Parathyroid adenoma (tissue), 2 donors: ENCODE measurements at regions not wholly inside any gene's neighbourhood (a gene's known extent, or its start where the extent isn't known, plus 50 kb on each side); places are given as distances from the start of the nearest gene placed in this dataset.

Source experiments
- H2AFZ ChIP-seq: fragments of 300-600 bp; sonication (generic); one replicate; pipeline ENCODE4 v1.7.0; 2017; ENCODE audit warnings: antibody characterized with exemption, mild to moderate bottlenecking
- H3K27ac ChIP-seq: fragments of 300-600 bp; sonication (generic); one replicate; pipeline ENCODE4 v1.7.0; 2017
- H3K27me3 ChIP-seq: fragments of 300-600 bp; sonication (generic); one replicate; pipeline ENCODE4 v1.7.0; 2017; ENCODE audit warnings: low read length; ENCODE audit not compliant: control insufficient read depth, insufficient read depth
- H3K36me3 ChIP-seq: fragments of 300-600 bp; sonication (generic); one replicate; pipeline ENCODE4 v1.7.0; 2017; ENCODE audit warnings: low read length; ENCODE audit not compliant: control insufficient read depth, insufficient read depth
- H3K4me1 ChIP-seq: fragments of 300-600 bp; sonication (generic); one replicate; pipeline ENCODE4 v1.7.0; 2017; ENCODE audit warnings: control low read depth
- H3K4me2 ChIP-seq: fragments of 300-600 bp; sonication (generic); one replicate; pipeline ENCODE4 v1.7.0; 2017; ENCODE audit warnings: low read length
- H3K4me3 ChIP-seq: fragments of 300-600 bp; sonication (generic); one replicate; pipeline ENCODE4 v1.7.0; 2017; ENCODE audit warnings: low read depth, low read length
- H3K79me2 ChIP-seq: fragments of 300-600 bp; sonication (generic); one replicate; pipeline ENCODE4 v1.7.0; 2017; ENCODE audit warnings: control low read depth
- H3K9ac ChIP-seq: fragments of 300-600 bp; sonication (generic); one replicate; pipeline ENCODE4 v1.7.0; 2017; ENCODE audit warnings: mild to moderate bottlenecking
- H3K9me3 ChIP-seq: fragments of 300-600 bp; sonication (generic); one replicate; pipeline ENCODE4 v1.7.0; 2017; ENCODE audit warnings: low read length; ENCODE audit not compliant: control insufficient read depth
- TF ChIP-seq, protein P1 (sequence below): fragments of 300-600 bp; sonication (generic); IDR thresholded peaks from one replicate; pipeline ENCODE4 v1.7.0; 2017; ENCODE audit warnings: antibody characterized with exemption, mild to moderate bottlenecking
- donor health status: primary hyperparathyroidism.

DNA sequence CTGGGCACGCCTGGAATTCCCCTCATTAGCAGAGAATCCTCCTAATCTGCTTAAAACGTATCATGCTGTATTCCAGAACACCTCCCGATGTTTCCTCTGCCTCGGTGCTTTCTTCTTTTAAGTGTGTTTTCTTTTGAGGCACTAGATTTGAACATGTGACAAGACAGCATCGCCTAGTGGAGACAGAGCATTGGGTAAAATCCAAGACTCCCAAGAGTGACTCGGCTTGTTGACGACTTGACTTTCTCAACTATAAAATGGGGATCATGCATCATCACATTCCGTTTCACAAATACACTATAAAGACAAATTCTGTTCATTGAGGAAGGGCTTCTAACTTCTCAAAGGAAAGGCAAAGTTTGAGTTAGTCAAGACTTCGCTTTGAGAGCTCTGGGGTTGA, 105.6 kb upstream of the RNF32 start:
- no peak overlapping the region for H3K4me3 ChIP-seq
- no peaks in the 10 kb centered on the region for H3K4me1 ChIP-seq
- H3K79me2 ChIP-seq = no peaks in the 10 kb centered on the region
- no peaks in the 10 kb centered on the region for H3K27me3 ChIP-seq
- no peak overlapping the region for H2AFZ ChIP-seq
- no peak overlapping the region for H3K9ac ChIP-seq
- H3K36me3 ChIP-seq = no peaks in the 10 kb centered on the region
- H3K4me2 ChIP-seq = no peak overlapping the region
- H3K9me3 ChIP-seq = no peaks in the 10 kb centered on the region
- no peak overlapping the region for H3K27ac ChIP-seq
- TF ChIP-seq, protein P1, sequence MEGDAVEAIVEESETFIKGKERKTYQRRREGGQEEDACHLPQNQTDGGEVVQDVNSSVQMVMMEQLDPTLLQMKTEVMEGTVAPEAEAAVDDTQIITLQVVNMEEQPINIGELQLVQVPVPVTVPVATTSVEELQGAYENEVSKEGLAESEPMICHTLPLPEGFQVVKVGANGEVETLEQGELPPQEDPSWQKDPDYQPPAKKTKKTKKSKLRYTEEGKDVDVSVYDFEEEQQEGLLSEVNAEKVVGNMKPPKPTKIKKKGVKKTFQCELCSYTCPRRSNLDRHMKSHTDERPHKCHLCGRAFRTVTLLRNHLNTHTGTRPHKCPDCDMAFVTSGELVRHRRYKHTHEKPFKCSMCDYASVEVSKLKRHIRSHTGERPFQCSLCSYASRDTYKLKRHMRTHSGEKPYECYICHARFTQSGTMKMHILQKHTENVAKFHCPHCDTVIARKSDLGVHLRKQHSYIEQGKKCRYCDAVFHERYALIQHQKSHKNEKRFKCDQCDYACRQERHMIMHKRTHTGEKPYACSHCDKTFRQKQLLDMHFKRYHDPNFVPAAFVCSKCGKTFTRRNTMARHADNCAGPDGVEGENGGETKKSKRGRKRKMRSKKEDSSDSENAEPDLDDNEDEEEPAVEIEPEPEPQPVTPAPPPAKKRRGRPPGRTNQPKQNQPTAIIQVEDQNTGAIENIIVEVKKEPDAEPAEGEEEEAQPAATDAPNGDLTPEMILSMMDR = no peak

DNA sequence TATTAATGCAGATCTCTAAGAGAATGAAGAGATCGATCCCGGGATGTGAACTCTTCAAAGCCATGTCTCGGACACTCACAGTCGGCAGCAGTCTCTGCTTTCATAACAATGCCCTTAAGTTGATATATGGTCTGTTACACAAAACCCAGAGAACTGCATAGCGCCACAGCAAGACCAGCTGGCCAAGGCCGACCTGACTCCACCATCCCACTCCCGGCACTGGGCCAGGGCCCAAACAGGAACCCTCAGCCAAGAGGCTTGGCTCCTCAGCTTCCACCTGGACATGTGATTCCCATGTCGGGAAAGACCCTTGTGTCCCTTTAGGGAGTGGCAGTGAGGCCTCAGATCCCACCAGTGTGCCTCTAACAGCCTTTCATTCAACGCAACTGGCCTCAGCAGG, 106.6 kb upstream of the RNF32 start:
- TF ChIP-seq, protein P1 = no peak
- no peak overlapping the region for H3K4me3 ChIP-seq
- H3K27me3 ChIP-seq = no peaks in the 10 kb centered on the region
- no peak overlapping the region for H2AFZ ChIP-seq
- H3K27ac ChIP-seq = no peak overlapping the region
- H3K9ac ChIP-seq = no peak overlapping the region
- H3K36me3 ChIP-seq = no peaks in the 10 kb centered on the region
- no peaks in the 10 kb centered on the region for H3K4me1 ChIP-seq
- no peaks in the 10 kb centered on the region for H3K79me2 ChIP-seq
- H3K9me3 ChIP-seq = no peaks in the 10 kb centered on the region
- no peak overlapping the region for H3K4me2 ChIP-seq

DNA sequence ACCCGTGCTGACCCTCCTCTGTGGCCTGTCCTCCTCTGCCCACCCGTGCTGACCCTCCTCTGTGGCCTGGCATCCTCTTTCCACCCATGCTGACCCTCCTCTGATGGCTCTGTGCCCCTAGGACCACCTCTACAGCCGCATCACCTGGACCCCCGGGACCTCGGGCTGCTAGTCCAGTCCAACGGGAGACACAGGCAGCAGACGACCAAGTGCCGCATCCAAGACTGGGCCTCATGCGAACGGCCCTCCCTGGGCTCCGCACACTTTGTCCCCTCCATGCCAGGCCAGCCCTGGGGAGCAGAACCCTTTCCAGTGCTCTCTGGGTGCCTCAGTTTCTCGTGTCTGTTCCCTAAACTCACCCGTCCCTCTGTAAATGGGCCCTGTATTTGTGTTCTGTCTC, 107.2 kb upstream of the RNF32 start:
- TF ChIP-seq, protein P1 = no peak
- no peak overlapping the region for H2AFZ ChIP-seq

DNA sequence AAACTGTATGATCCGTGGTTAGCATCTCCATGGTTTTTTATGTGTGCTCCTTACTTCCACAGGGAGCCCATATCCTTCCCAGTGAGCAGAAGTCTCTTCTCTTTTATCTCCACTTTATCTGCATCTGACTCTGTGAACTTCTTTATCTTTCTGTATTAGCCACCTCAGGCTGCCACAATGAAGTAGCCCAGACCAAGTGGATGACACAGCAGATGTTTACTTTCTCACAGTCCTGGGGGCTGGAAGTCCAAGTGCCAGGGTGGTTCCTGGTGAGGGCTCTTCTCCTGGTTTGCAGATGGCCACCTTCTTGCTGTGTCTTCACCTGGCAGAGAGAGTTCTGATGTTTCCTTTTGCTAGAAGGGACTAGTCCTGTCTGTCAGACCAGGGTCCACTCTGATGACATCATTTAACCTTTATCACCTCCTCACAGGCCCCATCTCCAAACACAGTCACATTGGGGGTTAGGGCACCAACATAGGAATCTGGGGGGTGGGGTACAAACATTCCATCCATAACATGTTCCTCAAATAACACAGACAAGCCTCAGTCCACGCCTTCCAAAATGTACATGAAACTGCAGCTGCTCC, 108.5 kb upstream of the RNF32 start:
- no peaks in the 10 kb centered on the region for H3K36me3 ChIP-seq

More for the DNA sequence above, 107.2 kb upstream of the RNF32 start:
- H3K4me1 ChIP-seq = no peaks in the 10 kb centered on the region
- no peaks in the 10 kb centered on the region for H3K79me2 ChIP-seq
- no peaks in the 10 kb centered on the region for H3K9me3 ChIP-seq
- H3K9ac ChIP-seq = no peak overlapping the region
- H3K27me3 ChIP-seq = no peaks in the 10 kb centered on the region
- no peak overlapping the region for H3K4me2 ChIP-seq
- no peak overlapping the region for H3K4me3 ChIP-seq
- no peaks in the 10 kb centered on the region for H3K36me3 ChIP-seq
- no peak overlapping the region for H3K27ac ChIP-seq

GRCh38 chr7:156529956-156530355, 110.6 kb upstream of the RNF32 start:
- no peaks in the 10 kb centered on the region for H3K27me3 ChIP-seq
- H3K9me3 ChIP-seq = no peaks in the 10 kb centered on the region
- no peak overlapping the region for H2AFZ ChIP-seq
- TF ChIP-seq, protein P1 = no peak
- H3K9ac ChIP-seq = no peak overlapping the region
- no peaks in the 10 kb centered on the region for H3K4me1 ChIP-seq
- H3K79me2 ChIP-seq = no peaks in the 10 kb centered on the region
- no peak overlapping the region for H3K4me3 ChIP-seq
- no peak overlapping the region for H3K27ac ChIP-seq
- no peak overlapping the region for H3K4me2 ChIP-seq
- H3K36me3 ChIP-seq = no peaks in the 10 kb centered on the region

More for the DNA sequence above, 108.5 kb upstream of the RNF32 start:
- no peak overlapping the region for H2AFZ ChIP-seq
- H3K4me2 ChIP-seq = no peak overlapping the region
- no peaks in the 10 kb centered on the region for H3K9me3 ChIP-seq
- H3K4me1 ChIP-seq = no peaks in the 10 kb centered on the region
- no peak overlapping the region for H3K27ac ChIP-seq
- no peaks in the 10 kb centered on the region for H3K79me2 ChIP-seq
- H3K4me3 ChIP-seq = no peak overlapping the region
- TF ChIP-seq, protein P1 = no peak
- H3K9ac ChIP-seq = no peak overlapping the region
- no peaks in the 10 kb centered on the region for H3K27me3 ChIP-seq
